OCI-LY7 (cell line): ENCODE measurements at regions not wholly inside any gene's neighbourhood (a gene's known extent, or its start where the extent isn't known, plus 50 kb on each side); places are given as distances from the start of the nearest gene placed in this dataset.

Source experiments
- BruUV-seq: library from RNA; stranded (reverse); fragments of 400-500 nt; replicated peaks from 2 replicates; lab custom pipeline; 2021; lab: Mats Ljungman, UMichigan
- CTCF ChIA-PET: fragments of 300-600 bp; sonication (Branson Sonifier 250); formaldehyde crosslinking; loops from one replicate; lab custom pipeline; 2022; ENCODE audit warnings: antibody characterized with exemption; ENCODE audit not compliant: unreplicated experiment; lab: Charles Lee
- POLR2A ChIA-PET: fragments of 300-600 bp; sonication (Branson Sonifier 250); formaldehyde crosslinking; loops from one replicate; lab custom pipeline; 2022; ENCODE audit warnings: antibody characterized with exemption; lab: Charles Lee
- DNase-seq: peaks from one replicate; pipeline ENCODE4 v3.0.0-alpha.2; 2015; ENCODE audit warnings: low spot score
- H2AFZ ChIP-seq: fragments of 200-600 bp; sonication (generic), shearing (Covaris generic); 2 replicates; pipeline ENCODE4 v1.6.1; 2014; ENCODE audit warnings: mild to moderate bottlenecking, antibody characterized with exemption, low read length, moderate library complexity
- H3K27ac ChIP-seq: fragments of 200-600 bp; sonication (generic); 2 replicates; pipeline ENCODE4 v1.5.1; 2014; ENCODE audit warnings: mixed run types, low read depth, mild to moderate bottlenecking, moderate library complexity, low read length, inconsistent platforms; ENCODE audit not compliant: poor library complexity, severe bottlenecking
- H3K36me3 ChIP-seq: fragments of 200-600 bp; sonication (generic); 2 replicates; pipeline ENCODE4 v1.6.1; 2014; ENCODE audit warnings: mild to moderate bottlenecking, antibody characterized with exemption, low read length, moderate library complexity, mixed read lengths; ENCODE audit not compliant: insufficient read depth
- H3K4me1 ChIP-seq: fragments of 200-600 bp; sonication (generic); 2 replicates; pipeline ENCODE4 v1.5.1; 2014; ENCODE audit warnings: mild to moderate bottlenecking, low read length; ENCODE audit not compliant: insufficient read depth, poor library complexity, severe bottlenecking
- H3K4me2 ChIP-seq: fragments of 200-600 bp; sonication (generic); 2 replicates; pipeline ENCODE4 v1.6.1; 2014; ENCODE audit warnings: mild to moderate bottlenecking, low read length
- H3K4me3 ChIP-seq: fragments of 200-600 bp; sonication (generic); 2 replicates; pipeline ENCODE4 v1.5.1; 2014; ENCODE audit warnings: mild to moderate bottlenecking, low read depth, low read length; ENCODE audit not compliant: poor library complexity, severe bottlenecking
- H3K79me2 ChIP-seq: fragments of 200-600 bp; sonication (generic); 2 replicates; pipeline ENCODE4 v1.6.1; 2016; ENCODE audit warnings: low read depth, mild to moderate bottlenecking, low read length, moderate library complexity, mixed read lengths; ENCODE audit not compliant: insufficient read depth
- H3K9me2 ChIP-seq: fragments of 200-600 bp; sonication (generic); 2 replicates; pipeline ENCODE4 v1.6.1; 2016; ENCODE audit warnings: mild to moderate bottlenecking, low read length, mixed read lengths; ENCODE audit not compliant: insufficient read depth
- H3K9me3 ChIP-seq: fragments of 200-600 bp; sonication (generic); 2 replicates; pipeline ENCODE4 v1.6.1; 2014; ENCODE audit warnings: mild to moderate bottlenecking, mixed run types, low read length, mixed read lengths
- H4K20me1 ChIP-seq: fragments of 200-600 bp; sonication (generic); 2 replicates; pipeline ENCODE4 v1.6.1; 2014; ENCODE audit warnings: mild to moderate bottlenecking, antibody characterized with exemption, low read length, moderate library complexity, mixed read lengths; ENCODE audit not compliant: insufficient read depth
- EZH2phosphoT487 ChIP-seq: fragments of 200-600 bp; sonication (generic); IDR thresholded peaks from 2 replicates; pipeline ENCODE4 v1.6.1; 2018; ENCODE audit warnings: low read depth, borderline replicate concordance, mild to moderate bottlenecking, mixed run types, antibody characterized with exemption, low read length, moderate library complexity, mixed read lengths
- intact Hi-C: fragments of 100-400 bp; cut with micrococcal nuclease; formaldehyde crosslinking; loops from one replicate; pipeline ENCODE4 v1.10.0; 2022; ENCODE audit not compliant: unreplicated experiment
- TF ChIP-seq, protein P1 (sequence below): fragments of 200-600 bp; sonication (generic); conservative IDR thresholded peaks from 2 replicates; pipeline ENCODE4 v1.5.1; 2014; ENCODE audit warnings: mild to moderate bottlenecking, antibody characterized with exemption, low read length, moderate library complexity, mixed read lengths

GRCh38 chr7:131904760-131905327 is 348.4 kb upstream of the PODXL start:
- Histone ChIP-seq H3K79me2 (no peaks in the 10 kb centered on the region), H2AFZ (no peak overlapping the region), H3K36me3 (no peaks in the 10 kb centered on the region), H3K4me3 (no peak overlapping the region), H3K4me1 (no peaks in the 10 kb centered on the region), H3K9me2 (no peaks in the 10 kb centered on the region), H3K4me2 (no peak overlapping the region), H3K27ac (no peak overlapping the region), H3K9me3 (no peaks in the 10 kb centered on the region), H4K20me1 (no peaks in the 10 kb centered on the region)
- no peak for DNase-seq
- TF ChIP-seq, protein P1, sequence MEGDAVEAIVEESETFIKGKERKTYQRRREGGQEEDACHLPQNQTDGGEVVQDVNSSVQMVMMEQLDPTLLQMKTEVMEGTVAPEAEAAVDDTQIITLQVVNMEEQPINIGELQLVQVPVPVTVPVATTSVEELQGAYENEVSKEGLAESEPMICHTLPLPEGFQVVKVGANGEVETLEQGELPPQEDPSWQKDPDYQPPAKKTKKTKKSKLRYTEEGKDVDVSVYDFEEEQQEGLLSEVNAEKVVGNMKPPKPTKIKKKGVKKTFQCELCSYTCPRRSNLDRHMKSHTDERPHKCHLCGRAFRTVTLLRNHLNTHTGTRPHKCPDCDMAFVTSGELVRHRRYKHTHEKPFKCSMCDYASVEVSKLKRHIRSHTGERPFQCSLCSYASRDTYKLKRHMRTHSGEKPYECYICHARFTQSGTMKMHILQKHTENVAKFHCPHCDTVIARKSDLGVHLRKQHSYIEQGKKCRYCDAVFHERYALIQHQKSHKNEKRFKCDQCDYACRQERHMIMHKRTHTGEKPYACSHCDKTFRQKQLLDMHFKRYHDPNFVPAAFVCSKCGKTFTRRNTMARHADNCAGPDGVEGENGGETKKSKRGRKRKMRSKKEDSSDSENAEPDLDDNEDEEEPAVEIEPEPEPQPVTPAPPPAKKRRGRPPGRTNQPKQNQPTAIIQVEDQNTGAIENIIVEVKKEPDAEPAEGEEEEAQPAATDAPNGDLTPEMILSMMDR = no peak
- no peak for TF ChIP-seq EZH2phosphoT487
- no TSS peak for BruUV-seq
- POLR2A ChIA-PET = no interaction called here
- CTCF ChIA-PET = no interaction called here
- intact Hi-C loops = no loop called here

DNA sequence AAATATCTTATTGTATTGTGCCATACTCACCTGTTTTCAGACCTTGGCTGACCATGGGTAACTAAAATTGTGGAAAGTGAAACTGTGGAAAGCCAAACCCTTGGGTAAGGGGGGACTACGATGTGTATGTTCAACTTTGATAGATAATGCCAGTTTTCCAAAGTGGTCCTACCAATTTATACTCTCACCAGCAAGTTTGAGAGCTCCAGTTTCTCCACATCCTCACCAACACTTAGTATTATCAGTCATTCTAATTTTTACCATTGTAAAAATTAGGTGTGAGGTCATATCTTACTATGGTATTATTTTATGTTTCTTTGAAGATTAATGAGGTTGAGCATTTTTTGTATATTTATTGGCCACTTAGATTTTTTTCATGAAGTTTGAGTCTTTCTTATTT is 346.9 kb upstream of the PODXL start:
- Histone ChIP-seq H3K79me2 (no peaks in the 10 kb centered on the region), H2AFZ (no peak overlapping the region), H3K9me3 (no peaks in the 10 kb centered on the region), H3K4me3 (no peak overlapping the region), H4K20me1 (no peaks in the 10 kb centered on the region), H3K4me1 (no peaks in the 10 kb centered on the region), H3K36me3 (no peaks in the 10 kb centered on the region), H3K4me2 (no peak overlapping the region), H3K27ac (no peak overlapping the region), H3K9me2 (no peaks in the 10 kb centered on the region)
- POLR2A ChIA-PET = interaction anchor here (0.6 kb wide), 1 partner anchor 1229 kb away, joined by 3 read pairs; no protein-coding TSS in a partner anchor
- CTCF ChIA-PET = no interaction called here
- TF ChIP-seq EZH2phosphoT487 = no peak
- TF ChIP-seq, protein P1 = no peak
- intact Hi-C loops = no loop called here
- BruUV-seq = no TSS peak
- DNase-seq = no peak

- ChIA-PET POLR2A (no interaction called here), CTCF (no interaction called here)
- no peaks in the 10 kb centered on the region for H3K79me2 ChIP-seq
- no peak overlapping the region for H2AFZ ChIP-seq
- DNase-seq = no peak
- no TSS peak for BruUV-seq
- H3K4me3 ChIP-seq = no peak overlapping the region
- no peaks in the 10 kb centered on the region for H3K9me2 ChIP-seq
- no peak overlapping the region for H3K4me2 ChIP-seq
- no peaks in the 10 kb centered on the region for H3K9me3 ChIP-seq
- H3K27ac ChIP-seq = no peak overlapping the region
- no peaks in the 10 kb centered on the region for H4K20me1 ChIP-seq
- intact Hi-C loops = no loop called here
- no peaks in the 10 kb centered on the region for H3K36me3 ChIP-seq
- H3K4me1 ChIP-seq = no peaks in the 10 kb centered on the region
- TF ChIP-seq, protein P1 = no peak
- no peak for TF ChIP-seq EZH2phosphoT487
These were observed 344.4 kb upstream of the PODXL start for GRCh38 chr7:131900785-131901287.
